ENCODE measurements at regions not wholly inside any gene's neighbourhood (a gene's known extent, or its start where the extent isn't known, plus 50 kb on each side); places are given as distances from the start of the nearest gene placed in this dataset.

- TF ChIP-seq CTCF (conservative IDR thresholded peaks at IDR 0.05; ENCODE audit: low read depth, low read length), result no peak
- no peak overlapping the region for H3K4me3 ChIP-seq (ENCODE audit: low read depth, low read length)
- DNase-seq (ENCODE audit: low read depth), result no peak
Measured at GRCh38 chr2:844715-845114, 105.9 kb upstream of the SNTG2 start.

DNA sequence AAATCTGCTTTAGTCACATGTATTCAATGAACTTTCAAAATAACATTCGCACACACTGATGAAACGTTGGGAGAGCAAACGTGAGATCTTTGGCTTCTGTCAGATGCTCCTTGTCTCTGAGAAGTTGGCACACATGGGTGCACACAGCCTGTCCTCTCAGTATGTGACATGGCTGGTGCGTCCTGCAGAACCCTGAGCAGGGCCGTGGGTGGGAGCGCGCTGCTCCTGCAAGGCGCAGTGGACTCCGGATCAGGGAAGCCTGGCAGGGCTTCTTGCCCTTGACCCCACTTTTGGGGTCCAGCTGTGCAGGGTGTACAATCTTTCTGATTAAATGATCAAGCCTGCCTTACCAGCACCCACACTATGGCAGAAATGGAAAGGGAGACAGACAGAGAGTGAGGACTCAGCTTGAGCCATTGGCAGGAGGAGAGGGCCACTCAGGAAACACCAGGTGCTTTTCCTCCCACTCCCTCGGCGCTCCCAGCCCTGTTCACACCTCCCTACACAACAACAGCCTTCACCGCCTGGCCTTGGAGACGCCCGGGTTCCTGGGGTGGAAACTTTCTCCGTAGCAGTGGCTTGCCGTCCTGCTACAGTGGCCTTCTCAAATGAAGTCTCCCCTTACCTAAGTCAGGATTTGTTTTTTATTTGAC, 108.4 kb upstream of the SNTG2 start:
- no peak overlapping the region for H3K4me3 ChIP-seq (ENCODE audit: low read depth, low read length)
- TF ChIP-seq CTCF (conservative IDR thresholded peaks at IDR 0.05; ENCODE audit: low read depth, low read length), result no peak
- DNase-seq (ENCODE audit: low read depth), result no peak

DNA sequence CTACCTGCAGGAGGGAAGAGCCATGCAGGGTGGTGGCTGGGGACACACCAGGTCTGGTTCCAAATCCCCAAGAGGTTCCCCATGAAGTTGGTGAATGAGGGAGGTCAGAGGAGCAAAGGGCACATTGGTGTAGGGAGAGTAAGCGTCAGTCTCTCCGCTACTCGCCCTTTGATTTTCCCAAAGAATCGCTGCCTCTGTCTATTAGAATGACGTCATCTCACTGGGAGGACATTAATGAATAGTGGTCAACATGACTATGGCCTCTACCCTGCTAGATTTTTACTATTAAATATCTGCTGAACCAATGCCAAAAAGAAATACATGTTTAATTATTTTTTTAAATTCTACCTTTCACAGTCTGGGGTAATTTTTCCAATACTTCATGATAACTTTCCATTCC, 109.6 kb upstream of the SNTG2 start:
- no peak for DNase-seq (ENCODE audit: low read depth)
- no peak for TF ChIP-seq CTCF (conservative IDR thresholded peaks at IDR 0.05; ENCODE audit: low read depth, low read length)
- H3K4me3 ChIP-seq (ENCODE audit: low read depth, low read length), result no peak overlapping the region

- no peak for DNase-seq (ENCODE audit: low read depth)
- H3K4me3 ChIP-seq (ENCODE audit: low read depth, low read length), result no peak overlapping the region
- TF ChIP-seq CTCF (conservative IDR thresholded peaks at IDR 0.05; ENCODE audit: low read depth, low read length), result no peak
Measured at GRCh38 chr2:834233-834632, 116.4 kb upstream of the SNTG2 start.

- no peak for DNase-seq (ENCODE audit: low read depth)
- no peak for TF ChIP-seq CTCF (conservative IDR thresholded peaks at IDR 0.05; ENCODE audit: low read depth, low read length)
- no peak overlapping the region for H3K4me3 ChIP-seq (ENCODE audit: low read depth, low read length)
Measured at GRCh38 chr2:833180-833579, 117.5 kb upstream of the SNTG2 start.

- H3K4me3 ChIP-seq (ENCODE audit: low read depth, low read length), result no peak overlapping the region
- TF ChIP-seq CTCF (conservative IDR thresholded peaks at IDR 0.05; ENCODE audit: low read depth, low read length), result no peak
Measured at GRCh38 chr2:832635-833034, 118.0 kb upstream of the SNTG2 start.

DNA sequence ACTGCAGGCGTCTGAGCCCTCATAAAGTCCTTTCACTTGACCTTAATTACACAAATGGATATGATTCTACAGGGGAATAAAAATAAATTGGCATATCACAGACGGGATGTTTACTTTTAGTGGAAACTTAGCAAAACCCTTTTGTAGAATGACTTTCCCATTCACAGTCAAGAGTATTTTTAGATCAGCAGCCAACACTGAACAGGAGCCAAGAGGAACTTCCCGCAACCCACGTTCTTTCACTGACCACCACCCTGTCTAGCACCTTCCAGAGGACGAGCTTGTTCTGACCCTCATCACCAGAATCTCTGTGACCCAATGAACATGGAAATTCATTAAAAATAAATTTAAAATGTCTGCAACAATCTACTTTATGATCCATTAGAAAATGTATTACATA, 119.0 kb upstream of the SNTG2 start:
- no peak for TF ChIP-seq CTCF (conservative IDR thresholded peaks at IDR 0.05; ENCODE audit: low read depth, low read length)
- H3K4me3 ChIP-seq (ENCODE audit: low read depth, low read length), result no peak overlapping the region
- no peak for DNase-seq (ENCODE audit: low read depth)

More at GRCh38 chr2:832635-833034, 118.0 kb upstream of the SNTG2 start:
- no peak for DNase-seq (ENCODE audit: low read depth)

Data from epithelial cell of proximal tubule (primary cell).